Panc1 (cell line): ENCODE measurements at regions not wholly inside any gene's neighbourhood (a gene's known extent, or its start where the extent isn't known, plus 50 kb on each side); places are given as distances from the start of the nearest gene placed in this dataset.

Experiments used
- ATAC-seq: fragments of 200-7000 bp; cut with Tn5 transposase; 2 replicates; pipeline ENCODE4 v1.9.1; 2020; ENCODE audit warnings: mild to moderate bottlenecking, moderate library complexity
- BruUV-seq: library from RNA; stranded (reverse); fragments of 400-500 nt; replicated peaks from 2 replicates; lab custom pipeline; 2021; lab: Mats Ljungman, UMichigan
- CTCF ChIA-PET: fragments of 300-600 bp; sonication (Branson Sonifier 250); formaldehyde crosslinking; loops from one replicate; lab custom pipeline; 2022; ENCODE audit warnings: antibody characterized with exemption; lab: Charles Lee
- POLR2A ChIA-PET: fragments of 300-600 bp; sonication (Branson Sonifier 250); formaldehyde crosslinking; loops from one replicate; lab custom pipeline; 2022; ENCODE audit warnings: antibody characterized with exemption; lab: Charles Lee
- DNase-seq: peaks from one replicate; pipeline ENCODE4 v3.0.0-alpha.2; 2010; ENCODE audit warnings: low read depth, low spot score
- H3K27ac ChIP-seq: 2 replicates; pipeline ENCODE4 v1.5.1; 2011; ENCODE audit warnings: mild to moderate bottlenecking, low read length, inconsistent platforms
- H3K27me3 ChIP-seq: fragments of 200-500 bp; sonication (Bioruptor generic); 2 replicates; pipeline ENCODE4 v1.6.0; 2014; ENCODE audit warnings: low read length, inconsistent platforms; ENCODE audit not compliant: control insufficient read depth, insufficient read depth
- H3K36me3 ChIP-seq: fragments of 200-500 bp; sonication (Bioruptor generic); 2 replicates; pipeline ENCODE4 v1.5.1; 2014; ENCODE audit warnings: inconsistent platforms, mild to moderate bottlenecking, low read length, moderate library complexity; ENCODE audit not compliant: control insufficient read depth, insufficient read depth
- H3K4me1 ChIP-seq: 2 replicates; pipeline ENCODE4 v1.5.1; 2011; ENCODE audit warnings: inconsistent platforms, mild to moderate bottlenecking, low read length, moderate library complexity; ENCODE audit not compliant: control insufficient read depth, insufficient read depth
- H3K4me3 ChIP-seq, 2 experiments: 2 replicates each; pipeline ENCODE4 v1.5.1; 2011 to 2012; ENCODE audit warnings: low read depth in 2 of 2, low read length in 2 of 2, mild to moderate bottlenecking in 2 of 2, inconsistent platforms in 1 of 2, moderate library complexity in 1 of 2
- H3K9me3 ChIP-seq: fragments of 200-500 bp; sonication (Bioruptor generic); 2 replicates; pipeline ENCODE4 v1.5.1; 2014; ENCODE audit warnings: low read depth, mild to moderate bottlenecking, inconsistent platforms, low read length, moderate library complexity; ENCODE audit not compliant: control insufficient read depth, insufficient read depth
- CTCF ChIP-seq: fragments of 450-650 bp; IDR thresholded peaks from 2 replicates; pipeline ENCODE4 v1.5.1; 2017; ENCODE audit warnings: mild to moderate bottlenecking
- POLR2AphosphoS5 ChIP-seq: IDR thresholded peaks from 2 replicates; pipeline ENCODE4 v1.6.1; 2012; ENCODE audit warnings: mild to moderate bottlenecking, low read depth, low read length, moderate library complexity
- REST ChIP-seq, 2 experiments: IDR thresholded peaks; 2 replicates each; pipeline ENCODE4 v1.6.1; 2011 to 2012; ENCODE audit warnings: low read depth in 2 of 2, control low read depth in 1 of 2, low read length in 1 of 2, mild to moderate bottlenecking in 1 of 2, moderate library complexity in 1 of 2; ENCODE audit not compliant: insufficient read depth in 1 of 2
- SIN3A ChIP-seq: IDR thresholded peaks from 2 replicates; pipeline ENCODE4 v1.6.1; 2012; ENCODE audit warnings: low read depth, mild to moderate bottlenecking, low read length, moderate library complexity, borderline replicate concordance; ENCODE audit not compliant: insufficient read depth
- TCF7L2 ChIP-seq: IDR thresholded peaks from 2 replicates; pipeline ENCODE4 v1.6.1; 2011; ENCODE audit warnings: mild to moderate bottlenecking, low read depth, low read length, inconsistent platforms
- in situ Hi-C: cut with HindIII; loops from 2 replicates; pipeline ENCODE4 v1.10.0; 2016; ENCODE audit warnings: low sequenced_read_pairs, low pct_unique_long_range_greater_than_20kb
- intact Hi-C: fragments of 100-400 bp; cut with micrococcal nuclease; formaldehyde crosslinking; loops from one replicate; pipeline ENCODE4 v1.10.0; 2022; ENCODE audit not compliant: unreplicated experiment

- no peak overlapping the region for H3K27ac ChIP-seq
- TF ChIP-seq CTCF (no peak), REST (IDR thresholded peaks at IDR 0.05; ENCODE audit: insufficient read depth in 1 of 2, low read depth in 2 of 2, low read length in 1 of 2) (no peak), POLR2AphosphoS5 (no peak), SIN3A (no peak), TCF7L2 (no peak)
- ChIA-PET CTCF (no interaction called here), POLR2A (no interaction called here)
- BruUV-seq = no TSS peak
- in situ Hi-C loops (no loop called here), intact Hi-C loops (no loop called here)
- DNase-seq (no peak), ATAC-seq (no peak)
- H3K27me3 ChIP-seq = no peaks in the 10 kb centered on the region
- no peaks in the 10 kb centered on the region for H3K36me3 ChIP-seq
- H3K4me3 ChIP-seq = no peak overlapping the region
- no peaks in the 10 kb centered on the region for H3K9me3 ChIP-seq
- H3K4me1 ChIP-seq = no peaks in the 10 kb centered on the region
These were observed 280.5 kb downstream of the PLPP3 start for GRCh38 chr1:56298866-56299265.

- DNase-seq = no peak
These were observed 281.5 kb downstream of the PLPP3 start for GRCh38 chr1:56297904-56298303.

More at GRCh38 chr1:56297904-56298303, 281.5 kb downstream of the PLPP3 start:
- H3K9me3 ChIP-seq = no peaks in the 10 kb centered on the region
- POLR2A ChIA-PET = no interaction called here
- in situ Hi-C loops = no loop called here
- H3K27me3 ChIP-seq = no peaks in the 10 kb centered on the region
- no TSS peak for BruUV-seq
- no peak for TF ChIP-seq SIN3A
- no peak for TF ChIP-seq REST (IDR thresholded peaks at IDR 0.05; ENCODE audit: insufficient read depth in 1 of 2, low read depth in 2 of 2, low read length in 1 of 2)
- no peak for TF ChIP-seq POLR2AphosphoS5
- no peak for TF ChIP-seq TCF7L2
- TF ChIP-seq CTCF = no peak
- no peaks in the 10 kb centered on the region for H3K36me3 ChIP-seq
- no peaks in the 10 kb centered on the region for H3K4me1 ChIP-seq
- no peak overlapping the region for H3K27ac ChIP-seq
- no peak for ATAC-seq
- no peak overlapping the region for H3K4me3 ChIP-seq
- CTCF ChIA-PET = no interaction called here
- intact Hi-C loops = no loop called here
